Glutamatergic neuron (in vitro differentiated cells): ENCODE measurements at regions not wholly inside any gene's neighbourhood (a gene's known extent, or its start where the extent isn't known, plus 50 kb on each side); places are given as distances from the start of the nearest gene placed in this dataset.

ENCODE experiments used
- DNase-seq: peaks from one replicate; pipeline ENCODE4 v3.0.0; 2022
- H3K27ac Mint-ChIP-seq: one replicate; pipeline ENCODE4 v1.8.0; 2020; ENCODE audit warnings: mild to moderate bottlenecking, mixed read lengths, inconsistent platforms; ENCODE audit not compliant: unreplicated experiment
- H3K27me3 Mint-ChIP-seq: one replicate; pipeline ENCODE4 v1.8.0; 2020; ENCODE audit warnings: mild to moderate bottlenecking, moderate library complexity, mixed read lengths, inconsistent platforms; ENCODE audit not compliant: unreplicated experiment
- H3K36me3 Mint-ChIP-seq: one replicate; pipeline ENCODE4 v1.8.0; 2020; ENCODE audit warnings: mild to moderate bottlenecking, mixed read lengths, inconsistent platforms; ENCODE audit not compliant: unreplicated experiment
- H3K4me1 Mint-ChIP-seq: one replicate; pipeline ENCODE4 v1.8.0; 2020; ENCODE audit warnings: mild to moderate bottlenecking, low read depth, mixed read lengths, inconsistent platforms; ENCODE audit not compliant: unreplicated experiment
- H3K4me3 Mint-ChIP-seq: one replicate; pipeline ENCODE4 v1.8.0; 2020; ENCODE audit warnings: mild to moderate bottlenecking, mixed read lengths, inconsistent platforms; ENCODE audit not compliant: unreplicated experiment
- H3K9me3 Mint-ChIP-seq: one replicate; pipeline ENCODE4 v1.8.0; 2020; ENCODE audit warnings: mild to moderate bottlenecking, moderate library complexity, mixed read lengths, inconsistent platforms; ENCODE audit not compliant: unreplicated experiment
- CTCF ChIP-seq: fragments of 200-600 bp; sonication (generic); IDR thresholded peaks from one replicate; pipeline ENCODE4 v1.5.0; 2021; ENCODE audit not compliant: partially characterized antibody, unreplicated experiment

- no peak overlapping the region for H3K27ac Mint-ChIP-seq
- H3K27me3 Mint-ChIP-seq = peaks cover 2% of the 10 kb centered on the region
- H3K4me3 Mint-ChIP-seq = no peak overlapping the region
- H3K9me3 Mint-ChIP-seq = no peaks in the 10 kb centered on the region
- H3K4me1 Mint-ChIP-seq = no peaks in the 10 kb centered on the region
- TF ChIP-seq CTCF = no peak
- no peak for DNase-seq
- no peaks in the 10 kb centered on the region for H3K36me3 Mint-ChIP-seq
These were observed 233.7 kb downstream of the FOXA2 start for GRCh38 chr20:22350624-22351023.

- Mint-ChIP-seq H3K4me3 (no peak overlapping the region), H3K9me3 (peaks cover 2% of the 10 kb centered on the region), H3K36me3 (no peaks in the 10 kb centered on the region), H3K4me1 (no peaks in the 10 kb centered on the region), H3K27me3 (peaks cover 3% of the 10 kb centered on the region), H3K27ac (no peak overlapping the region)
- DNase-seq = no peak
- TF ChIP-seq CTCF = no peak
These were observed 236.4 kb downstream of the FOXA2 start for GRCh38 chr20:22348010-22348409.

- H3K36me3 Mint-ChIP-seq = no peaks in the 10 kb centered on the region
- no peak for DNase-seq
- no peak overlapping the region for H3K4me3 Mint-ChIP-seq
- peaks cover 3% of the 10 kb centered on the region for H3K27me3 Mint-ChIP-seq
- H3K27ac Mint-ChIP-seq = no peak overlapping the region
- peaks cover 2% of the 10 kb centered on the region for H3K9me3 Mint-ChIP-seq
- TF ChIP-seq CTCF = no peak
- H3K4me1 Mint-ChIP-seq = no peaks in the 10 kb centered on the region
These were observed 237.7 kb downstream of the FOXA2 start for GRCh38 chr20:22346716-22347115.

GRCh38 chr20:22343612-22344011 lies 240.8 kb downstream of the FOXA2 start:
- H3K36me3 Mint-ChIP-seq = no peaks in the 10 kb centered on the region
- H3K27ac Mint-ChIP-seq = no peak overlapping the region
- peaks cover 2% of the 10 kb centered on the region for H3K9me3 Mint-ChIP-seq
- no peak overlapping the region for H3K4me3 Mint-ChIP-seq
- no peak for TF ChIP-seq CTCF
- peaks cover 3% of the 10 kb centered on the region for H3K27me3 Mint-ChIP-seq
- H3K4me1 Mint-ChIP-seq = peaks cover 3% of the 10 kb centered on the region
- DNase-seq = no peak

- peaks cover 2% of the 10 kb centered on the region for H3K9me3 Mint-ChIP-seq
- DNase-seq = no peak
- H3K4me3 Mint-ChIP-seq = no peak overlapping the region
- H3K27me3 Mint-ChIP-seq = peaks cover 3% of the 10 kb centered on the region
- peaks cover 3% of the 10 kb centered on the region for H3K4me1 Mint-ChIP-seq
- H3K27ac Mint-ChIP-seq = no peak overlapping the region
- H3K36me3 Mint-ChIP-seq = no peaks in the 10 kb centered on the region
- TF ChIP-seq CTCF = no peak
These were observed 242.0 kb downstream of the FOXA2 start for GRCh38 chr20:22342410-22342809.
